ENCODE measurements at regions not wholly inside any gene's neighbourhood (a gene's known extent, or its start where the extent isn't known, plus 50 kb on each side); places are given as distances from the start of the nearest gene placed in this dataset.

GRCh38 chr20:22071841-22072240, 366.4 kb downstream of the PAX1 start (continued):
- no peak for TF ChIP-seq CREB1 (IDR thresholded peaks at IDR 0.05)
- no peak for TF ChIP-seq E2F6 (IDR thresholded peaks at IDR 0.05)
- TF ChIP-seq RAD21 (IDR thresholded peaks at IDR 0.05 in 1 of 2, conservative IDR thresholded peaks at IDR 0.05 in 1 of 2; ENCODE audit: low read depth in 2 of 2, low read length in 2 of 2): no peak
- TF ChIP-seq FOSL1 (IDR thresholded peaks at IDR 0.05; ENCODE audit: insufficient read depth, low read depth, low read length): no peak
- no peak for TF ChIP-seq TAF7 (optimal IDR thresholded peaks at IDR 0.05; ENCODE audit: borderline replicate concordance, low read depth, low read length)

Data from H1 (cell line).